Liver (tissue), 7 donors: ENCODE measurements at regions not wholly inside any gene's neighbourhood (a gene's known extent, or its start where the extent isn't known, plus 50 kb on each side); places are given as distances from the start of the nearest gene placed in this dataset.
A peak's percentile ranks its signal among the peaks of the same experiment; 100 is the strongest.
"Not testable (repeated sequence)": the region's sequence is repeated elsewhere in the genome, so short reads cannot be mapped to it uniquely, and the experiment has no call there.

Source experiments
- DNase-seq: peaks from one replicate; pipeline ENCODE4 v3.0.0-alpha.2; 2017; ENCODE audit warnings: low spot score
- H3K27ac ChIP-seq, 2 donors: one replicate each; pipeline ENCODE4 v1.7.0; 2013; ENCODE audit warnings: inconsistent platforms in 2 of 2, low read length in 2 of 2, control low read depth in 1 of 2, low read depth in 1 of 2, mild to moderate bottlenecking in 1 of 2
- H3K27me3 ChIP-seq, 4 donors: one replicate each; pipeline versions ENCODE4 v1.6.1 to v1.7.0; 2013; ENCODE audit warnings: low read length in 3 of 4, inconsistent platforms in 1 of 4, mild to moderate bottlenecking in 1 of 4, moderate library complexity in 1 of 4; ENCODE audit not compliant: control insufficient read depth in 4 of 4, insufficient read depth in 4 of 4
- H3K36me3 ChIP-seq, 4 donors: one replicate each; pipeline versions ENCODE4 v1.6.1 to v1.7.0; 2013; ENCODE audit warnings: low read length in 3 of 4, mild to moderate bottlenecking in 3 of 4, low read depth in 1 of 4, moderate library complexity in 1 of 4; ENCODE audit not compliant: control insufficient read depth in 4 of 4, insufficient read depth in 3 of 4
- H3K4me1 ChIP-seq, 4 donors: one replicate each; pipeline versions ENCODE4 v1.6.1 to v1.7.0; 2013; ENCODE audit warnings: low read length in 3 of 4, mild to moderate bottlenecking in 3 of 4, moderate library complexity in 1 of 4; ENCODE audit not compliant: control insufficient read depth in 4 of 4, insufficient read depth in 4 of 4
- H3K4me3 ChIP-seq, 3 donors: one replicate each; pipeline versions ENCODE4 v1.6.1 to v1.7.0; 2013; ENCODE audit warnings: low read length in 3 of 3, control low read depth in 1 of 3, low read depth in 1 of 3, mild to moderate bottlenecking in 1 of 3
- H3K9ac ChIP-seq, 2 donors: one replicate each; pipeline ENCODE4 v1.7.0; 2013; ENCODE audit warnings: low read length in 2 of 2, mild to moderate bottlenecking in 2 of 2, moderate library complexity in 2 of 2, control low read depth in 1 of 2, low read depth in 1 of 2
- H3K9me3 ChIP-seq, 4 donors: one replicate each; pipeline versions ENCODE4 v1.6.1 to v1.7.0; 2013; ENCODE audit warnings: low read length in 3 of 4; ENCODE audit not compliant: control insufficient read depth in 4 of 4
- ATF3 ChIP-seq: IDR thresholded peaks from 2 replicates; pipeline ENCODE4 v1.6.1; 2016; ENCODE audit warnings: antibody characterized with exemption
- EGR1 ChIP-seq, 2 donors: IDR thresholded peaks; 2 replicates each; pipeline ENCODE4 v1.6.1; 2016 to 2018; ENCODE audit warnings: antibody characterized with exemption in 2 of 2, low read depth in 2 of 2
- FOXA1 ChIP-seq: IDR thresholded peaks from 2 replicates; pipeline ENCODE4 v1.6.1; 2016; ENCODE audit warnings: antibody characterized with exemption
- FOXA2 ChIP-seq: IDR thresholded peaks from 2 replicates; pipeline ENCODE4 v1.6.1; 2016; ENCODE audit warnings: antibody characterized with exemption
- GABPA ChIP-seq, 2 donors: IDR thresholded peaks in 1 of 2; conservative IDR thresholded peaks in 1 of 2; 2 replicates each; pipeline ENCODE4 v1.6.1; 2016; ENCODE audit warnings: antibody characterized with exemption in 2 of 2, mild to moderate bottlenecking in 1 of 2, moderate library complexity in 1 of 2
- HNF4A ChIP-seq, 2 donors: conservative IDR thresholded peaks; 2 replicates each; pipeline ENCODE4 v1.6.1; 2016; ENCODE audit warnings: antibody characterized with exemption in 2 of 2, mild to moderate bottlenecking in 2 of 2
- HNF4G ChIP-seq: IDR thresholded peaks from 2 replicates; pipeline ENCODE4 v1.6.1; 2016; ENCODE audit warnings: antibody characterized with exemption
- NR2F2 ChIP-seq: IDR thresholded peaks from 2 replicates; pipeline ENCODE4 v1.6.1; 2016; ENCODE audit warnings: antibody characterized with exemption
- RAD21 ChIP-seq, 2 donors: IDR thresholded peaks; 2 replicates each; pipeline ENCODE4 v1.6.1; 2016; ENCODE audit warnings: antibody characterized with exemption in 2 of 2, mild to moderate bottlenecking in 2 of 2
- RXRA ChIP-seq, 2 donors: IDR thresholded peaks; 2 replicates each; pipeline ENCODE4 v1.6.1; 2017 to 2018; ENCODE audit warnings: antibody characterized with exemption in 2 of 2, mild to moderate bottlenecking in 1 of 2
- SP1 ChIP-seq: IDR thresholded peaks from 2 replicates; pipeline ENCODE4 v1.6.1; 2018; ENCODE audit warnings: antibody characterized with exemption, mild to moderate bottlenecking
- TAF1 ChIP-seq: conservative IDR thresholded peaks from 2 replicates; pipeline ENCODE4 v1.6.1; 2016; ENCODE audit warnings: antibody characterized with exemption, mild to moderate bottlenecking
- YY1 ChIP-seq: IDR thresholded peaks from 2 replicates; pipeline ENCODE4 v1.6.1; 2016; ENCODE audit warnings: antibody characterized with exemption, mild to moderate bottlenecking
- ZBTB33 ChIP-seq: IDR thresholded peaks from 2 replicates; pipeline ENCODE4 v1.6.1; 2016; ENCODE audit warnings: antibody characterized with exemption
- WGBS: extraction: QIAGEN DNeasy Blood & Tissue Kit; methylation state at CpG from one replicate; pipeline ENCODE4 v1.1.7; 2013; 5-methylcytosine and 5-hydroxymethylcytosine counted together
- donor health status: healthy.
- donor health status: healthy.
- donor health status: healthy.
- donor health status: healthy.

- TF ChIP-seq NR2F2 (peak; percentile 41), ATF3 (no peak)
- H3K9me3 ChIP-seq, result no peaks in the 10 kb centered on the region
- H3K27me3 ChIP-seq, result no peaks in the 10 kb centered on the region
- no peak for DNase-seq
- H3K9ac ChIP-seq, result no peak overlapping the region
- WGBS, result 79% methylated on average over 5 of the region's 5 CpGs
- no peak overlapping the region for H3K27ac ChIP-seq
- H3K4me1 ChIP-seq, result no peaks in the 10 kb centered on the region
- no peak overlapping the region for H3K4me3 ChIP-seq
- no peaks in the 10 kb centered on the region for H3K36me3 ChIP-seq
Observed at GRCh38 chr21:27771938-27772483, 805.1 kb upstream of the ADAMTS5 start.

GRCh38 chr21:27769763-27770162, 802.9 kb upstream of the ADAMTS5 start:
- no peaks in the 10 kb centered on the region for H3K9me3 ChIP-seq
- H3K4me3 ChIP-seq, result no peak overlapping the region
- H3K36me3 ChIP-seq, result no peaks in the 10 kb centered on the region
- H3K4me1 ChIP-seq, result no peaks in the 10 kb centered on the region
- no peak for DNase-seq
- no peak overlapping the region for H3K27ac ChIP-seq
- WGBS, result 94% methylated on average over 2 of the region's 2 CpGs
- H3K9ac ChIP-seq, result no peak overlapping the region
- no peak for TF ChIP-seq SP1
- no peaks in the 10 kb centered on the region for H3K27me3 ChIP-seq

- DNase-seq, H3K9me3 ChIP-seq, H3K4me1 ChIP-seq, H3K36me3 ChIP-seq, H3K9ac ChIP-seq, H3K27ac ChIP-seq, H3K27me3 ChIP-seq, H3K4me3 ChIP-seq: not testable (repeated sequence)
- WGBS, result 90% methylated on average over 5 of the region's 5 CpGs
Observed at GRCh38 chr21:27768046-27768637, 801.3 kb upstream of the ADAMTS5 start.

- no peak overlapping the region for H3K9ac ChIP-seq
- TF ChIP-seq RXRA (IDR thresholded peaks at IDR 0.05), result no peak
- TF ChIP-seq NR2F2, result no peak
- no peak for TF ChIP-seq ATF3
- peaks cover 0 to 3% (median 0%) of the 10 kb centered on the region in 4 donors for H3K4me1 ChIP-seq
- H3K9me3 ChIP-seq, result no peaks in the 10 kb centered on the region
- no peak overlapping the region for H3K4me3 ChIP-seq
- no peak overlapping the region for H3K27ac ChIP-seq
- 92% methylated on average over 1 of the region's 1 CpG for WGBS
- no peaks in the 10 kb centered on the region for H3K36me3 ChIP-seq
- no peak for DNase-seq
- no peaks in the 10 kb centered on the region for H3K27me3 ChIP-seq
Observed at GRCh38 chr21:27764056-27764455, 797.2 kb upstream of the ADAMTS5 start.

GRCh38 chr21:27761623-27762022, 794.7 kb upstream of the ADAMTS5 start:
- Histone ChIP-seq H3K4me1 (peaks cover 0 to 3% (median 0%) of the 10 kb centered on the region in 4 donors), H3K27me3 (no peaks in the 10 kb centered on the region), H3K9ac (no peak overlapping the region), H3K4me3 (no peak overlapping the region), H3K36me3 (no peaks in the 10 kb centered on the region), H3K9me3 (no peaks in the 10 kb centered on the region), H3K27ac (no peak overlapping the region)
- 7% methylated on average over 1 of the region's 1 CpG for WGBS
- DNase-seq, result no peak
- TF ChIP-seq ATF3 (no peak), RAD21 (IDR thresholded peaks at IDR 0.05) (no peak), RXRA (IDR thresholded peaks at IDR 0.05) (no peak), EGR1 (IDR thresholded peaks at IDR 0.05; ENCODE audit: low read depth in 2 of 2) (no peak), YY1 (no peak), TAF1 (no peak), FOXA2 (no peak), ZBTB33 (no peak), HNF4G (no peak), GABPA (IDR thresholded peaks at IDR 0.05 in 1 of 2, conservative IDR thresholded peaks at IDR 0.05 in 1 of 2) (no peak), FOXA1 (no peak), HNF4A (conservative IDR thresholded peaks at IDR 0.05) (no peak), SP1 (no peak)
